BE2C (cell line): ENCODE measurements at regions not wholly inside any gene's neighbourhood (a gene's known extent, or its start where the extent isn't known, plus 50 kb on each side); places are given as distances from the start of the nearest gene placed in this dataset.

Source experiments
- DNase-seq: peaks from one replicate; pipeline ENCODE4 v3.0.0-alpha.2; 2020
- H3K27me3 ChIP-seq: fragments of 250-450 bp; sonication (Bioruptor Pico); 2 replicates; pipeline ENCODE4 v1.5.1; 2020; ENCODE audit warnings: mild to moderate bottlenecking
- H3K36me3 ChIP-seq: fragments of 250-450 bp; sonication (Bioruptor Pico); 2 replicates; pipeline ENCODE4 v1.5.1; 2020; ENCODE audit warnings: mild to moderate bottlenecking
- H3K4me1 ChIP-seq: fragments of 250-450 bp; sonication (Bioruptor Pico); 2 replicates; pipeline ENCODE4 v1.5.1; 2020
- H3K4me3 ChIP-seq: 2 replicates; pipeline ENCODE4 v1.5.1; 2011; ENCODE audit warnings: low read depth, low read length
- H3K9me3 ChIP-seq: fragments of 250-450 bp; sonication (Bioruptor Pico); 2 replicates; pipeline ENCODE4 v1.5.1; 2020
- TF ChIP-seq, protein P1 (sequence below): IDR thresholded peaks from 2 replicates; pipeline ENCODE4 v1.5.1; 2012; ENCODE audit warnings: mild to moderate bottlenecking, low read depth, low read length

DNA sequence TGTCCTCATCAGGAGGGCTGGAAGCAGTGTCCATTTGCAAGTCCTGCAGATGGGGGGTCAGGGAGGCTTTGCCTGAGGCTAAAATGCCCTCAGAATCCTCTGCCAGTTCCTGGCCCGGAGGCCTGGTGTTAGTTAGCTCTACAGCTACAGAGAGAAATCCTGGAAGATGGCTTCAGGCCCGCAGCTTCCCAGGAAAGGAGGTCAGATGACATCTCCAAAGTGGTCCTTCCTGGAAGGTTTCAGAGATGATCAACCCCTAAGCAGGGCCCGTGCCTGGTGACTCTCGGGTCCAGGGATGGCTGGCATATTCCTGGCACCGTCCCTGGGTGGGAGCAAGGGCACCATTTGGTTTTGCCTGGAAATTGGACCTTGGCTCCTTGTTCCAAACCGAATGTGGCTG is 959.1 kb downstream of the BRD1 start:
- TF ChIP-seq, protein P1, sequence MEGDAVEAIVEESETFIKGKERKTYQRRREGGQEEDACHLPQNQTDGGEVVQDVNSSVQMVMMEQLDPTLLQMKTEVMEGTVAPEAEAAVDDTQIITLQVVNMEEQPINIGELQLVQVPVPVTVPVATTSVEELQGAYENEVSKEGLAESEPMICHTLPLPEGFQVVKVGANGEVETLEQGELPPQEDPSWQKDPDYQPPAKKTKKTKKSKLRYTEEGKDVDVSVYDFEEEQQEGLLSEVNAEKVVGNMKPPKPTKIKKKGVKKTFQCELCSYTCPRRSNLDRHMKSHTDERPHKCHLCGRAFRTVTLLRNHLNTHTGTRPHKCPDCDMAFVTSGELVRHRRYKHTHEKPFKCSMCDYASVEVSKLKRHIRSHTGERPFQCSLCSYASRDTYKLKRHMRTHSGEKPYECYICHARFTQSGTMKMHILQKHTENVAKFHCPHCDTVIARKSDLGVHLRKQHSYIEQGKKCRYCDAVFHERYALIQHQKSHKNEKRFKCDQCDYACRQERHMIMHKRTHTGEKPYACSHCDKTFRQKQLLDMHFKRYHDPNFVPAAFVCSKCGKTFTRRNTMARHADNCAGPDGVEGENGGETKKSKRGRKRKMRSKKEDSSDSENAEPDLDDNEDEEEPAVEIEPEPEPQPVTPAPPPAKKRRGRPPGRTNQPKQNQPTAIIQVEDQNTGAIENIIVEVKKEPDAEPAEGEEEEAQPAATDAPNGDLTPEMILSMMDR = no peak
- no peaks in the 10 kb centered on the region for H3K4me1 ChIP-seq
- no peaks in the 10 kb centered on the region for H3K27me3 ChIP-seq
- no peak overlapping the region for H3K4me3 ChIP-seq
- no peaks in the 10 kb centered on the region for H3K36me3 ChIP-seq
- H3K9me3 ChIP-seq = no peaks in the 10 kb centered on the region; the same call in 1 of the 2 replicates
- no peak for DNase-seq

DNA sequence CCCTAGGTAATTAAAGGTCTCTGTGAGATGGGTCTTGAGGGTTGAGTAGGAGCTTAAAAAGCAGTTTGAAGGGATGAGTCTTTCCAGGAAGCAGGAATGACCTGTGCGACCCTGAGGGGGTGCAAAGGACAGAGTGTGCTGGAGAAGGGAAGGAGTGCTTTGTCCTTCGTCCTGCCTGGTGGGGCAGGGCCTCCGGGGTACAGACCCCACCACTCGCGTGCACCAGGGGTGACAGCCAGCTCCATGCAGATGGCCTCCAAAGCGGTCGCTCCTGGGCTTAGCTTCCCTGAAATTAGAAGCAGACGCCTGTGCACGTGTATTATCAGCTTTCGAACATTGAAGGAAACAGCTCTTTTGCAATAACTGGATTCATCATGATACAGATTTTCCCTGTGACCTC is 959.8 kb downstream of the BRD1 start:
- H3K4me3 ChIP-seq = no peak overlapping the region
- H3K4me1 ChIP-seq = no peaks in the 10 kb centered on the region
- H3K9me3 ChIP-seq = no peaks in the 10 kb centered on the region; the same call in 1 of the 2 replicates
- H3K36me3 ChIP-seq = no peaks in the 10 kb centered on the region
- DNase-seq = no peak
- no peaks in the 10 kb centered on the region for H3K27me3 ChIP-seq
- TF ChIP-seq, protein P1 = no peak

DNA sequence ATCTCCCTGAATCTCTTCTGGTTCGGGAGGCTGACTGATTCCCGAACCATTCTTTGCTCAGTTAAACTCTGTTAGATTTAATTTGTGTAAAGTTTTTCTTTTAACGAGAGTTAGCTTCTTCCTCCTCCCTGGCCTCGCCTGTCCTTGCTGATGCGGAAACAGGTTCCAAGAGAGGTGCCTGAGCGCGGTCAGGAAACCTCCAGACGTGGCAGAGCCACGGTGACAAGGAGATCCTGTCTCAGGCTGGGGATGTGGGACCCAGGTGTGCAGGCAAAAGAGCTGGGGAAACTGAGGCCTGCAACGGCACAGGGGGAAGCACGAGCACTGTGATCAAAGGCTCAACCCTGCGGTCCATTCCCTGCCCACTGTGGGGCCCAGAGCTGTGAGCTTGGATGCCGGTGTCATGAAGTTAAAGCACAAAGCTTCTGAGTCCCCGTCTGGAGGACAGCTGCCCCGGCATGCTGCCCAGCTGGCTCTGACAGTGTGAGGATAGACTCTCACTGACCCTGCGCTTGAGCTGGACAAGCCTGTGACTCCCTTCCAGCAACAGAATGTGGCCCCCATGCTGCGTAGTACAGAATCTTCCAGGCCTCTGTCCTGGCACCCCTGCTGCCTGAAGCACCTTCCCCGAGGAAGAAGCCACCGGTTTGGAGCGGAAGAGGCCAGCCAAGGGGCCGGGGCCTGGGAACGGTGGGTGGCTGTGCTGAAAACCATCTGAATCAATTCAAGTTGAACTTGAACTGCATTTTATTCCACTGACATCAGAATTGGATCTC is 960.6 kb downstream of the BRD1 start:
- Histone ChIP-seq H3K4me1 (no peaks in the 10 kb centered on the region), H3K9me3 (no peaks in the 10 kb centered on the region; the same call in 1 of the 2 replicates), H3K27me3 (no peaks in the 10 kb centered on the region), H3K4me3 (no peak overlapping the region), H3K36me3 (no peaks in the 10 kb centered on the region)
- DNase-seq = no peak
- TF ChIP-seq, protein P1 = no peak

DNA sequence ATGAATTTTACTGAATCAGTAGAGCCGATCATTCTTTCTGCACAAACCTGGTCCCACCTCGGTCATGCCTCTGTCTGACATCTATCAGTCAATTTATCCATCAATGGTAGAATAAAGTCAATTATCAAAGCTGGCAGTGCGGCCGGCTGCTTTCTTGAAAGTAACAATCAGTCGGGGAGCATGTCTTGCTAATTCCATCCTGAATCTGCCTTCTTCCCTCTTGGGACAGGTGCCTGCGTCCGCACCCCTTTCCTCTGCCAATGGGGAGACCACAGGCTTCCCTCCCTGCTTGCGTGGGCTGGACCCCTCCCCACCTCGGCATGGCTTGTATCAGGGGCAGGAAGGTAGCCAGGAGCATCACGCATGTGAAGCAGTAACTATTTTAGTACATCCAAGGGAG is 962.9 kb downstream of the BRD1 start:
- Histone ChIP-seq H3K4me1 (no peaks in the 10 kb centered on the region), H3K9me3 (peaks cover 2% of the 10 kb centered on the region), H3K36me3 (no peaks in the 10 kb centered on the region), H3K27me3 (no peaks in the 10 kb centered on the region), H3K4me3 (no peak overlapping the region)
- TF ChIP-seq, protein P1 = no peak
- no peak for DNase-seq

DNA sequence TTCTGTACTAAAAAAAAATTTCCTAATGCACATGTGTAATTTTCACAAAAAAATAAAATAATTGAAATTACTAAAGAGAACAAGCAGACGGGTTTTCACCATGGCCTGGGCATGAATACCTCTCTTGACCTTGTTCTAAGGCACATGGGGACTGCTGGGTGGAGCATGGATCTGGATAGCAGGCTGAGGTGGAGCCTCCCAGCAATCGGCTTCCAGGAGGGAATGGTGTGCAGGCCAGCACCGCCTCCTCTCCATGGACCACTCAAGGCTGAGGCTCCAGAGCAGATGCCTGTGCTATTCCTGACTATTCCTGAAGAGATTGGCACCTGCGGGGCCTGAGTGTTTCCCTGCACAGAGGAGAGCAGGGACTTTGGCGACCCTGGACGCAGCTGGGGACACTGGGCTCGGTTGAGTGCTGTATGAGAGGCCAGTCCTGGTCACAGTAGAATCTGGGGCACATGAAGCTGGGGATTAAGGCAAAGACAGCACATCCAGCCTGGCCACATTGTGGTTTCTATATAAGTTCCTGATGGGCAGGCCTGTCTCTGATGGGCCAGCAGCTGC is 963.6 kb downstream of the BRD1 start:
- Histone ChIP-seq H3K27me3 (no peaks in the 10 kb centered on the region), H3K9me3 (peaks cover 2% of the 10 kb centered on the region), H3K4me1 (no peaks in the 10 kb centered on the region), H3K36me3 (no peaks in the 10 kb centered on the region), H3K4me3 (no peak overlapping the region)
- no peak for DNase-seq
- TF ChIP-seq, protein P1 = no peak

DNA sequence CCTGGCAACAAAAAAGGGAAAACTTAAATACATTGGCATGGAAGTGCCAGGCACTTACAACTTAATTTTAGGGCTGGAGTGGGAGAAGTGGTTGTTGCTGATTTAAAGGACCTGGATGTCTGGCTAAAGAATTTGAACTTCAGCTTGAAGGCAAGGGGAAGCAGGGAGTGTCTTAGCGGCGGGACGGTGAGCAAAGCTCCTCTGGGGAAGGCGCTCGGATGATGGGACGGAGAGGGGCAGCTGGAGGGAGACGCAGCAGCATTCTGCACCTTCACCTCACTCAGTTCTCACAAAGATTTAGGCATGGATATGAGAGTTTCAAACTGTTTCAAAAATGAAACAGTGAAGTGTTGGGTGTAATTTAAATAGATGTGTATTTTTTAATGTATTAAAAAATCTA is 967.1 kb downstream of the BRD1 start:
- TF ChIP-seq, protein P1 = no peak
- Histone ChIP-seq H3K27me3 (no peaks in the 10 kb centered on the region), H3K36me3 (no peaks in the 10 kb centered on the region), H3K9me3 (peaks cover 2% of the 10 kb centered on the region), H3K4me3 (no peak overlapping the region), H3K4me1 (no peaks in the 10 kb centered on the region)
- no peak for DNase-seq
